Astrocyte of the cerebellum (primary cell): ENCODE measurements at regions not wholly inside any gene's neighbourhood (a gene's known extent, or its start where the extent isn't known, plus 50 kb on each side); places are given as distances from the start of the nearest gene placed in this dataset.

Experiments
- DNase-seq: peaks from one replicate; pipeline ENCODE4 v3.0.0-alpha.2; 2011; ENCODE audit warnings: low read depth
- H3K4me3 ChIP-seq: 2 replicates; pipeline ENCODE4 v1.5.1; 2011; ENCODE audit warnings: mild to moderate bottlenecking, low read depth, low read length, moderate library complexity
- in situ Hi-C: cut with HindIII; loops from 2 replicates; pipeline ENCODE4 v1.10.0; 2017; ENCODE audit warnings: low sequenced_read_pairs
- TF ChIP-seq, protein P1 (sequence below): IDR thresholded peaks from 2 replicates; pipeline ENCODE4 v1.5.1; 2012; ENCODE audit warnings: low read length, low read depth, moderate library complexity, mild to moderate bottlenecking; ENCODE audit errors: missing control alignments

DNA sequence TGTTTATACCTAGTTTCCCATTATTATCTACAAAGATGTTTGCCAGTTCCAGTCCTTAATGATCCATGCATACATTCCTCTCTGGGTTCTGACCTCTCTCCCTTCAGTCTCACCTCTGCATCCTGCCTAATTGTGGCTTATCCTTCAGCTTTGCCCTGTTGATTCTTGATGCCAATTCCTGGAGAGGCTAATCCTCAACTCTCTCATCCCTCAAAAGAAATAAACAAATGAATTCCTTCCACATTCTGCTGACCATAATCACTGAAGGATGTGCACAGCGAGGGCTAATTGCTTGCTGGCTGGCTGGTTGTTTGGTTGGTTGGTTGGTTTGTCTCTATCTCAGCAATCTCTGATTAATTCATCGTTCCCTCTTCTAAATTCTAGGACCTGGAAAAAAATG is 113.8 kb downstream of the IRS2 start:
- in situ Hi-C loops: no loop called here
- no peak for DNase-seq
- TF ChIP-seq, protein P1, sequence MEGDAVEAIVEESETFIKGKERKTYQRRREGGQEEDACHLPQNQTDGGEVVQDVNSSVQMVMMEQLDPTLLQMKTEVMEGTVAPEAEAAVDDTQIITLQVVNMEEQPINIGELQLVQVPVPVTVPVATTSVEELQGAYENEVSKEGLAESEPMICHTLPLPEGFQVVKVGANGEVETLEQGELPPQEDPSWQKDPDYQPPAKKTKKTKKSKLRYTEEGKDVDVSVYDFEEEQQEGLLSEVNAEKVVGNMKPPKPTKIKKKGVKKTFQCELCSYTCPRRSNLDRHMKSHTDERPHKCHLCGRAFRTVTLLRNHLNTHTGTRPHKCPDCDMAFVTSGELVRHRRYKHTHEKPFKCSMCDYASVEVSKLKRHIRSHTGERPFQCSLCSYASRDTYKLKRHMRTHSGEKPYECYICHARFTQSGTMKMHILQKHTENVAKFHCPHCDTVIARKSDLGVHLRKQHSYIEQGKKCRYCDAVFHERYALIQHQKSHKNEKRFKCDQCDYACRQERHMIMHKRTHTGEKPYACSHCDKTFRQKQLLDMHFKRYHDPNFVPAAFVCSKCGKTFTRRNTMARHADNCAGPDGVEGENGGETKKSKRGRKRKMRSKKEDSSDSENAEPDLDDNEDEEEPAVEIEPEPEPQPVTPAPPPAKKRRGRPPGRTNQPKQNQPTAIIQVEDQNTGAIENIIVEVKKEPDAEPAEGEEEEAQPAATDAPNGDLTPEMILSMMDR: no peak

DNA sequence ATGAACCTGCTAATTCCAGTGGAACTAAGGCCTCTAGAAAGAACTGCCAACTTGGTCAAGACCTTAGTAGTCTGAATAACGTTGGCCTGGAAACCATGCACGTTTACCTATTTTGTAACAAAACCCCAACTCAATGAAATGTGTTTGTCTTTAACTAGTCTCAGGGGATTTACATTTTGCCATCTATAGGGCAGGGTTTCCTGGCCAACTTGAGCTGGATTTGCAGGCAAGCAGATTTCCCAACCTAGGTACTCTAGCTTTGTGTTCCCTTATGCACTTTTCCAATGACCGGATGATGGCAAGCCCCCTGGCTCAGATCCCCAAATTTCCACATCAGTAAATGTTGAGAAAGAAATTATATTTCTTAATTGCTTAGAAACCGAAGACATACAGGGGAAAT is 114.5 kb downstream of the IRS2 start:
- DNase-seq: no peak

More for the DNA sequence above, 113.8 kb downstream of the IRS2 start:
- no peak overlapping the region for H3K4me3 ChIP-seq

DNA sequence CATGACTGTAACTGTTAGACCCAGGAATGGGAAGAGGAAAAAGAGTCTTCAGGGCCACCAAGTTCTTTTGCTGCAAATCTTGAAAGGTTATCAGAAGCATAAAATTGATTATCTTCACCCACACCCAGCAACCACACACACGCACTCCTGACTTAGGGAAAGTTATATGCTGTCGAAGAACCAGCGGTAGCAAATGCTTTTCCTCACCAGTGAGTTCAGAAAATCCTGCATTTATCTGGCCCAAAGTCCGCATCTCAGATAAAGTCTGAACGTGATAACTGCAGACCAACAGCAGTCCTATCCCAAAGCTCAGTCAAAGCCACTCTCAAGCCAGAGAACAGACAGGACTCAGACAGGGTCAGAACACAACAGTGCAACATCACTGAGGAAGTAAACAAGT is 115.6 kb downstream of the IRS2 start:
- DNase-seq: no peak
- TF ChIP-seq, protein P1: no peak
- no peak overlapping the region for H3K4me3 ChIP-seq
- in situ Hi-C loops: no loop called here

More for the DNA sequence above, 114.5 kb downstream of the IRS2 start:
- in situ Hi-C loops: no loop called here
- TF ChIP-seq, protein P1: no peak
- no peak overlapping the region for H3K4me3 ChIP-seq

DNA sequence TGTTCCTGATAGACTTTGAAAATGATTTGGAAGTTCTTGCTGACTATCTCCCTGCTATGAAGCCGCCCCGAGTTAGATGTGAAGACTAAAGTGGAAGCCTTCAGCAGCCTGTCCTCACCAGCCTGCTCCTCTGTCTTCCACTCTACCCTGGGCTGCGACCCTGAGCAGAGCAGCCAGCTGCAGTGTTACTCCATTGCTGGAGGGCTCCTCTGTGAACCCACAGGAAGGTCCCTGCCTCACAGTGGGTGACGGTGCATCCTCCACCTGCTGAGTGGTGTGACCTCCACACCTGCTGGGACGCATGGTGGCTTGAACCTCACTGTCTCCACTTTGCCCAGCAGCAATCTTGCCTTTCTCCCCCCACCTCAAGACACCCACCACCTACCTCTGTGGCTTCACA is 116.4 kb downstream of the IRS2 start:
- TF ChIP-seq, protein P1: no peak

DNA sequence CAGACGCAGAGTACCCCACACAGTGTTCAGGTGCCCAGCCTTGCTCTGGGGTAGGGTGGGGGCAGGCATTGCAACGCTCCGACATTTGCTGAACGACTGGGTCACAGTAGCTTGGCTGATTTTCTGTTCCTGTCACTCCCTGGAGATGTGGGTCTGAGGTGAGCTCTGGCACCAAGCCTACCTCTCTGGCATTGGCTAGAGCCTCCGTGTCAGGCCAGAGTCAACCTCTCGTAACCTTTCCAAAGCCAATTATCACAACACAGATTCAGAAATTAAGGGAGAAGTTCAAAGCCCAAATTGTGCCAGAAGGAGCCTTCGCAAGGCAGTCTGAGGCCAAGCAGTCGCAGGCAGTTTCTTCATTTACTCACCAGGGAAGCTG is 117.2 kb downstream of the IRS2 start:
- no peak overlapping the region for H3K4me3 ChIP-seq
- in situ Hi-C loops: no loop called here
- TF ChIP-seq, protein P1: no peak
- DNase-seq: no peak

More for the DNA sequence above, 116.4 kb downstream of the IRS2 start:
- in situ Hi-C loops: no loop called here
- H3K4me3 ChIP-seq: no peak overlapping the region
- DNase-seq: no peak

GRCh38 chr13:109668433-109669233 is 117.8 kb downstream of the IRS2 start:
- in situ Hi-C loops: no loop called here
- TF ChIP-seq, protein P1: no peak

More at GRCh38 chr13:109668433-109669233, 117.8 kb downstream of the IRS2 start:
- DNase-seq: no peak
- H3K4me3 ChIP-seq: no peak overlapping the region
